Parathyroid adenoma (tissue), 2 donors: ENCODE measurements at regions not wholly inside any gene's neighbourhood (a gene's known extent, or its start where the extent isn't known, plus 50 kb on each side); places are given as distances from the start of the nearest gene placed in this dataset.

Experiments
- H2AFZ ChIP-seq: fragments of 300-600 bp; sonication (generic); one replicate; pipeline ENCODE4 v1.7.0; 2017; ENCODE audit warnings: antibody characterized with exemption, mild to moderate bottlenecking
- H3K27ac ChIP-seq: fragments of 300-600 bp; sonication (generic); one replicate; pipeline ENCODE4 v1.7.0; 2017
- H3K27me3 ChIP-seq: fragments of 300-600 bp; sonication (generic); one replicate; pipeline ENCODE4 v1.7.0; 2017; ENCODE audit warnings: low read length; ENCODE audit not compliant: control insufficient read depth, insufficient read depth
- H3K36me3 ChIP-seq: fragments of 300-600 bp; sonication (generic); one replicate; pipeline ENCODE4 v1.7.0; 2017; ENCODE audit warnings: low read length; ENCODE audit not compliant: control insufficient read depth, insufficient read depth
- H3K4me1 ChIP-seq: fragments of 300-600 bp; sonication (generic); one replicate; pipeline ENCODE4 v1.7.0; 2017; ENCODE audit warnings: control low read depth
- H3K4me2 ChIP-seq: fragments of 300-600 bp; sonication (generic); one replicate; pipeline ENCODE4 v1.7.0; 2017; ENCODE audit warnings: low read length
- H3K4me3 ChIP-seq: fragments of 300-600 bp; sonication (generic); one replicate; pipeline ENCODE4 v1.7.0; 2017; ENCODE audit warnings: low read depth, low read length
- H3K79me2 ChIP-seq: fragments of 300-600 bp; sonication (generic); one replicate; pipeline ENCODE4 v1.7.0; 2017; ENCODE audit warnings: control low read depth
- H3K9ac ChIP-seq: fragments of 300-600 bp; sonication (generic); one replicate; pipeline ENCODE4 v1.7.0; 2017; ENCODE audit warnings: mild to moderate bottlenecking
- H3K9me3 ChIP-seq: fragments of 300-600 bp; sonication (generic); one replicate; pipeline ENCODE4 v1.7.0; 2017; ENCODE audit warnings: low read length; ENCODE audit not compliant: control insufficient read depth
- TF ChIP-seq, protein P1 (sequence below): fragments of 300-600 bp; sonication (generic); IDR thresholded peaks from one replicate; pipeline ENCODE4 v1.7.0; 2017; ENCODE audit warnings: antibody characterized with exemption, mild to moderate bottlenecking
- donor health status: primary hyperparathyroidism.

DNA sequence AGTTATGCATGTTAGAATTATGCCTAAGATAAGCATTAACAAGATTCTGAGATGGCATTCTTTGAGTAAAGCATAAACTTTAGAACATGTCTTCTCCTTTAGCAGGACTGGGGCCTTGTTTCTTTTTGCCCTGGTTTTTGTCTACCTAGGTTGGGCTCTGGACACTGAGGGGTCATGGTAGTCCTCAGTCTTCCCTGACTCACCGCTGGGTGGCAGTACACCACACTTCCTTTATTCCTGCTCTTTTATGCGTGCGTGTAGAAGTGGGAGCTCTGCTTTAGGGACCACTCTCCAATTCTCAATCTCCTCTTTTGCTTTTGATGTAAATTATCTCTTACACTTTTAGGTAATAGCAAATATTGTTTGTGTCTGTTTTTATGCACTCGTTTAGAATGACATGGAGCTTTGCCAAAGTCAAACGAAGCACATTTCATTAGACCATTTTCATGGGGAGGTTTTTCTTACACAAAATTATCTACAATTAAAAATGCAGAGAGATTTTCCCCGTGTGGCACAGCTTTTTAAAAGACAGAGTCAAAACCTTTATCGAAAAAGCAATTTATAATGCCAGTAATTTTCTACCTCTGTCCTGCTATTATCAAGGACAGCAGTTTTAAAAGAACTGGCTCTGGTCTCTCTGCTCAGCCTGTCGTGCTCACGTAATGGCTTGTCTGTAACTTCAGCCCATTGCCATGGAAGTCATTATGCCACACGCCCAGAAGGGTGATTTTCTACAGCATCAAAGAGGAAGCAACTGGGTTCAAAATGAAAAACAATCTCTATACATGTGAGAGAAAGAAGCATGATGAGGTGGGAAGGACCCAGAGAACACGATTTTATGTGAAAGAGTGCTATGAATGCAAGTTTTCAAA is 413.9 kb downstream of the COG6 start:
- H3K4me1 ChIP-seq: no peaks in the 10 kb centered on the region
- H3K4me3 ChIP-seq: no peak overlapping the region
- H3K9ac ChIP-seq: no peak overlapping the region
- no peak overlapping the region for H3K27ac ChIP-seq
- no peak overlapping the region for H3K4me2 ChIP-seq
- no peaks in the 10 kb centered on the region for H3K79me2 ChIP-seq
- H3K27me3 ChIP-seq: no peaks in the 10 kb centered on the region
- TF ChIP-seq, protein P1, sequence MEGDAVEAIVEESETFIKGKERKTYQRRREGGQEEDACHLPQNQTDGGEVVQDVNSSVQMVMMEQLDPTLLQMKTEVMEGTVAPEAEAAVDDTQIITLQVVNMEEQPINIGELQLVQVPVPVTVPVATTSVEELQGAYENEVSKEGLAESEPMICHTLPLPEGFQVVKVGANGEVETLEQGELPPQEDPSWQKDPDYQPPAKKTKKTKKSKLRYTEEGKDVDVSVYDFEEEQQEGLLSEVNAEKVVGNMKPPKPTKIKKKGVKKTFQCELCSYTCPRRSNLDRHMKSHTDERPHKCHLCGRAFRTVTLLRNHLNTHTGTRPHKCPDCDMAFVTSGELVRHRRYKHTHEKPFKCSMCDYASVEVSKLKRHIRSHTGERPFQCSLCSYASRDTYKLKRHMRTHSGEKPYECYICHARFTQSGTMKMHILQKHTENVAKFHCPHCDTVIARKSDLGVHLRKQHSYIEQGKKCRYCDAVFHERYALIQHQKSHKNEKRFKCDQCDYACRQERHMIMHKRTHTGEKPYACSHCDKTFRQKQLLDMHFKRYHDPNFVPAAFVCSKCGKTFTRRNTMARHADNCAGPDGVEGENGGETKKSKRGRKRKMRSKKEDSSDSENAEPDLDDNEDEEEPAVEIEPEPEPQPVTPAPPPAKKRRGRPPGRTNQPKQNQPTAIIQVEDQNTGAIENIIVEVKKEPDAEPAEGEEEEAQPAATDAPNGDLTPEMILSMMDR: peak; percentile 48
- H3K9me3 ChIP-seq: no peaks in the 10 kb centered on the region
- H3K36me3 ChIP-seq: no peaks in the 10 kb centered on the region
- H2AFZ ChIP-seq: no peak overlapping the region

DNA sequence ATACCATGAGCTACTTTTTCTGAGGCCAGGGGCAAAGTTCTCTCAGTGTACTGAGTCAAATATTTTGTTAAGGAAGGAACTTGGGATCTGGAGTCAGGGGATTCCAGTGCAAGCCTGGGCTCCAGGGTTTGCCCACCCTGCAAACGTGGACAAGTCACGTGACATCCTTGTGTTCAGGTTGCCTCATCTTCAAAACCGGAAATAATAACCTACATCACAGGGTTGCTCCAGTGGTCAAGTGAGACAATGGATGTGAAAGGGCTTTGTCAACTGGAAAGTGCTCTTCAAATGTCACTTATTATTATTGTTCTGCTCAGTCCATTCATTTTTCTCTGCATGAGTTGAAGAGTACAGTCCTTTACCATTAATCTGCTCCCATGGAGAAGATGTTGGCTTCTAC is 414.9 kb downstream of the COG6 start:
- TF ChIP-seq, protein P1: no peak
- H3K27ac ChIP-seq: no peak overlapping the region

GRCh38 chr13:40072663-40073120 is 417.2 kb downstream of the COG6 start:
- Histone ChIP-seq H3K9me3 (no peaks in the 10 kb centered on the region), H3K27ac (no peak overlapping the region), H3K79me2 (no peaks in the 10 kb centered on the region), H3K27me3 (no peaks in the 10 kb centered on the region), H3K4me1 (no peaks in the 10 kb centered on the region), H3K4me3 (no peak overlapping the region), H3K9ac (no peak overlapping the region), H2AFZ (no peak overlapping the region), H3K36me3 (no peaks in the 10 kb centered on the region), H3K4me2 (no peak overlapping the region)
- TF ChIP-seq, protein P1: no peak

More for the DNA sequence above, 414.9 kb downstream of the COG6 start:
- no peak overlapping the region for H2AFZ ChIP-seq
- no peak overlapping the region for H3K4me2 ChIP-seq
- no peaks in the 10 kb centered on the region for H3K9me3 ChIP-seq
- H3K36me3 ChIP-seq: no peaks in the 10 kb centered on the region
- H3K79me2 ChIP-seq: no peaks in the 10 kb centered on the region
- no peaks in the 10 kb centered on the region for H3K27me3 ChIP-seq
- H3K9ac ChIP-seq: no peak overlapping the region
- no peak overlapping the region for H3K4me3 ChIP-seq
- H3K4me1 ChIP-seq: no peaks in the 10 kb centered on the region

DNA sequence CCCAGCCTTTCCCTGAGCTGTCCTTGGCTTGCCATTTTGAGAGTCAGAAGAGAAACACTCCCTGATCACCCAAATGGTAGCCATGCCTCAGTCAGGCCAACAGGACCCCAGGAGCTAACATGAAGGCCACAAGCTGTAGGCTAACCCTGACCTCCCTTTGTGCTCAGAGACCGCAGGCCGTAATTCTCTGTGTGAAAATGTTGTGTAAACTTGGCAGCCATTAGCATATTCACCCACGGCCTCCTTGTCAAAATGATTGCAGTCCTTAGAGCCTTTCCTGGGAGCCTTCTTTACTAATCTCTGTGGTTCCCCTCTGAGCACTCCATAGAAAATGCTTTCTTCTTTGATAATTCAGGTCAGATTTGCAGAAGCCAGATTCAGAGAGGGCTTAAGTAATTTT is 418.9 kb downstream of the COG6 start:
- H3K4me1 ChIP-seq: no peaks in the 10 kb centered on the region
- no peaks in the 10 kb centered on the region for H3K79me2 ChIP-seq
- TF ChIP-seq, protein P1: no peak
- no peaks in the 10 kb centered on the region for H3K9me3 ChIP-seq
- no peaks in the 10 kb centered on the region for H3K36me3 ChIP-seq
- no peak overlapping the region for H3K4me2 ChIP-seq
- no peak overlapping the region for H3K27ac ChIP-seq
- no peak overlapping the region for H3K9ac ChIP-seq
- no peak overlapping the region for H3K4me3 ChIP-seq
- no peaks in the 10 kb centered on the region for H3K27me3 ChIP-seq
- H2AFZ ChIP-seq: no peak overlapping the region

DNA sequence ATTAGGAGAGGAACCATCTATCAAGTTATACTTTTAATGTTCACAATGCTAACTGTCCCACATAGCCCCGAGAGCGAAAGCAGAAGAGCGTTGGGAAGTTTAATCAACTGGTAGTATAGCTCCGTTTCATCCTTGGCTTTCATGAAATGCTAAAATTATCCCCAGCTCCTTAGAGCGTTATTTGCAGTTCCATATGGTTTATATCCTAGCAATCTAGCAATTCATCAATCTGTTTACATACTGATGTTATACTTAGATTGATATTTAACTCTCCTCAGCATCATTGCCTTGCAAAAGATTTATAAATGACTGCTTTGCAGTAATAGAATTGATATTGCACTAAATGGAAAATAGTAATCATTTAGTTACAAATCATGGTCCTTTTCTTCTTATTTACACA is 419.8 kb downstream of the COG6 start:
- Histone ChIP-seq H3K79me2 (no peaks in the 10 kb centered on the region), H3K27me3 (no peaks in the 10 kb centered on the region), H3K4me3 (no peak overlapping the region), H3K4me1 (no peaks in the 10 kb centered on the region), H2AFZ (no peak overlapping the region), H3K9me3 (no peaks in the 10 kb centered on the region), H3K27ac (no peak overlapping the region), H3K36me3 (no peaks in the 10 kb centered on the region), H3K9ac (no peak overlapping the region), H3K4me2 (no peak overlapping the region)
- TF ChIP-seq, protein P1: no peak
